Hematopoietic multipotent progenitor cell (in vitro differentiated cells): ENCODE measurements at regions not wholly inside any gene's neighbourhood (a gene's known extent, or its start where the extent isn't known, plus 50 kb on each side); places are given as distances from the start of the nearest gene placed in this dataset.
"Not testable (repeated sequence)": the region's sequence is repeated elsewhere in the genome, so short reads cannot be mapped to it uniquely, and the experiment has no call there.

Source experiments
- DNase-seq, 3 donors: peaks; one replicate each; pipeline ENCODE4 v3.0.0-alpha.2; 2011 to 2015; ENCODE audit warnings: low read depth in 2 of 3, low spot score in 2 of 3

- no peak for DNase-seq
These were observed 54.2 kb upstream of the OPRM1 start for GRCh38 chr6:153984811-153985210.

- no peak for DNase-seq
These were observed 58.9 kb upstream of the OPRM1 start for GRCh38 chr6:153980171-153980570.

DNA sequence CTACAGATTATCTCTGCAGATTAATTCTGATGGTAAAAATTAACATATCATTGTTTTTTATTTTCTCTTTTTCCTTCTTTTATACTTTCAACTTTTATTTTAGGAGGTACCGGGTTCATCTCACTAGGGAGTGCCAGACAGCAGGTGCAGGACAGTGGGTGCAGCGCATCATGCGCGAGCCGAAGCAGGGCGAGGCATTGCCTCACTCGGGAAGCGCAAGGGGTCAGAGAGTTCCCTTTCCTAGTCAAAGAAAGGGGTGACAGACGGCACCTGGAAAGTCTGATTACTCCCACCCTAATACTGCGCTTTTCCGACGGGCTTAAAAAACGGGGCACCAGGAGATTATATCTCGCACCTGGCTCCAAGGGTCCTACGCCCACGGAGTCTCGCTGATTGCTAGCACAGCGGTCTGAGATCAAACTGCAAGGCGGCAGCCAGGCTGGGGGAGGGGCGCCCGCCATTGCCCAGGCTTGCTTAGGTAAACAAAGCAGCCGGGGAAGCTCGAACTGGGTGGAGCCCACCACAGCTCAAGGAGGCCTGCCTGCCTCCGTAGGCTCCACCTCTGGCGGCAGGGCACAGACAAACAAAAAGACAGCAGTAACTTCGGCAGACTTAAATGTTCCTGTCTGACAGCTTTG, 60.0 kb upstream of the OPRM1 start:
- DNase-seq, result not testable (repeated sequence)

- DNase-seq, result no peak
These were observed 61.9 kb upstream of the OPRM1 start for GRCh38 chr6:153976921-153977693.

- DNase-seq, result peak in 2 of 3 donors; percentile 17 to 53
These were observed 73.0 kb upstream of the OPRM1 start for GRCh38 chr6:153966001-153966400.

- DNase-seq, result no peak
These were observed 75.7 kb upstream of the OPRM1 start for GRCh38 chr6:153963352-153963751.

DNA sequence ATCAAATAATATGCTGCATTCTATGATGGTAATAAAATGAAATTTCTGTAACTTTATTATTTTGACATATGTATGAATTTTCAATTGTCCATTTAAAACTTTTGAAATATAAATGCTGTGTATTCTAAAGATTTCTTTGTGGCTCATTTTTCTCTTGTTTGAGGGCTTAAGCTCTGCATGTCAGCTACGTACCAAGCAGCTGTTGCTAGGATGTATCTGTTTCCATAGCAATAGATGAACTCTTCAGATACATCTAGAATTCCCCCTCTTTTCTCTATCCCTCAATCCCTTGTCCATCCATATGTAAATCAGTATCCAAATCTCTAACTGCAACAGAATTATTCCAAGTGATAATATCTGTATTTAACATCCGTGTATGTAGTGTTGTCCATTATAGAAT, 76.5 kb upstream of the OPRM1 start:
- no peak for DNase-seq

DNA sequence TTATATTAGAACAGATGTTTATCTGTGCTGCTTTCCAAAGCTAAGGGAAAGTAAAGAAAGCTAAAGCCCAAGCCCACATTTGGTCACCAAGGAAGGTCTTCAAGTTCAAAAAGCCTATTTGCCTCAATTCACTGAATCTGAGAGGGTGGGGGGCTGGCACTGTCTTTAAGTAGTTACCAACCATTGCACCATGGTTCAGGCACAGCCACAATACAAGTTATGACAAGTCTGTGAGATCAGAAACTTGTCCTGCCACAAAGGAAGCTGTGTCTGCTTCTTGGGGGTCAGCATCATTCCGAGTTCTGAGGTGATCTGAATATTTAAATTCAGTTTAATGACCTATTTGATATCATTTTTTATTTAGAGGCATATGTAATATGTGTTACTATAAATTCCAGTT, 78.3 kb upstream of the OPRM1 start:
- no peak for DNase-seq

DNA sequence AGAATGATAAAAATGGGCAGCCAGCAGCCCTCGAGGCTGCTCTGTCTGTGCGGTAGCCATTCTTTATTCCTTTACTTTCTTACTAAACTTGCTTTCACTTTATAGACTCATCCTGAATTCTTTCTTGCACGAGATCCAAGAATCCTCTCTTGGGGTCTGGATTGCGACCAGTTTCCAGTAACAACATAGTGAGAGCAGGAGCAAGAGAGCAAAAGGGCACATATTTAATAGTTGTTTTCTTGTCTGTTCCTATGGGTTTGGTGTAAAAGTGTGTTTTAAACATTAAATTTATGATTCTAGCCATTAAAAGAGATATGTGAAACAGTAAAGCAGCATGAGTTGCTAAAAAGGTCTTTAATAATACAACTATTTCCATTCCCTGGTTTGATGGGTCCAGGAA, 78.8 kb upstream of the OPRM1 start:
- no peak for DNase-seq

DNA sequence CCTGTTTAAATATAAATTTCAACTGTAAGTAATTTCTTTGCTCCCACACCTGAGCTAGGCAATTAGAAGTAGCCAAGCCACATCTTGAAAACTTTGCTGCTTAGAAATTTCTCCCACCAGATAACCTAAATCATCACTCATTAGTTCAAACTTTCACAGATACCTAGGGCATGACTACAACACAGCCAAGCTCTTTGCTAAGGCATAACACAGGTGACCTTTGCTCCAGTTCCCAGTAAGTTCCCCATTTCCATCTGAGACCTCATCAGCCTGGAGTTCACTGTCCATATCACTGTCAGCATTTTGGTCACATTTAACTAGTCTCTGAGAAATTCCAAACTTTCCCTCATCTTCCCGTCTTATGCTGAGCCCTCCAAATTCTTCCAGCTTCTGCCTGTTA, 79.8 kb upstream of the OPRM1 start:
- DNase-seq, result no peak

GRCh38 chr6:153958860-153959259, 80.2 kb upstream of the OPRM1 start:
- DNase-seq, result no peak

GRCh38 chr6:153957394-153957793, 81.6 kb upstream of the OPRM1 start:
- no peak for DNase-seq

GRCh38 chr6:153956808-153957207, 82.2 kb upstream of the OPRM1 start:
- DNase-seq, result no peak

DNA sequence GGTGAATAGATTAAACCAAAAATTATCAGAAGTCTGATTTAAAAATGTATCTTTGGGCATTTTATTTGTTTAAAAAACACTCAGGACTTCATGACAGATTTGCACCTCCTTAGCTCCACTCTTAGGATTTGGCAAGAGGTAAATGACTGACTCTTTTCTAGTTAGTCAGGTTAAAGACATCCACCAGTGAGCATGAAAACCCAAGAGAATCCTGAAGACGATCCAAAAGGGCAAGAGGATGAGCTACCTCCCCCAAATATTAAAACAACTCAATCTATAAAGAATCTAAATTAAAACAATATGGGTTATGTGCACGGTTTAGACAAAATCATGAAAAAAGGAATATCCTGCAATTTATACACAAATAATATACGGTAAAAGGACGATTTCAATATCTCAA, 89.4 kb upstream of the OPRM1 start:
- DNase-seq, result no peak

GRCh38 chr6:153947808-153948447, 91.1 kb upstream of the OPRM1 start:
- DNase-seq, result peak in 1 of 3 donors; percentile 8

- no peak for DNase-seq
These were observed 94.8 kb upstream of the OPRM1 start for GRCh38 chr6:153944201-153944600.

GRCh38 chr6:153942361-153942760, 96.7 kb upstream of the OPRM1 start:
- no peak for DNase-seq

GRCh38 chr6:153941768-153942167, 97.3 kb upstream of the OPRM1 start:
- no peak for DNase-seq

GRCh38 chr6:153938876-153939275, 100.2 kb upstream of the OPRM1 start:
- DNase-seq, result no peak

DNA sequence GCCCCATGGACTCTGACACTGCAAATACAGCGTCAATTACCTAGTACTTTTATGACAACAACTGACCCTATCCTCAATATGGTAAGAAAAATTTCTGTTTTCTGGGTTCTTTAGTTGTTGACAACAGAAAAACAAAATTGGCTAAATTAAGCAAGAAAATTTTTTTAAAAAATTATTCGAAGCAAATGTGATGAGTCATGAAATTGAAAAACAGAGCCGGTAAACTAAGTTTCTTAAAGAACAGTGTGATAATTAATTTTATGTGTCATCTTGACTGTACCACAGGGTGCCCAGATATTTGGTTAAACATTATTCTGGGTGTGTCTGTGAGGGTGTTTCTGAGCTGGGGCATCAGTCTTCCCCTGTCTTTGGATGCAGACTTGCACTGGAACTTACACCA, 107.6 kb upstream of the OPRM1 start:
- no peak for DNase-seq

GRCh38 chr6:153927867-153928266, 111.2 kb upstream of the OPRM1 start:
- no peak for DNase-seq
